ENCODE measurements at regions not wholly inside any gene's neighbourhood (a gene's known extent, or its start where the extent isn't known, plus 50 kb on each side); places are given as distances from the start of the nearest gene placed in this dataset.
"Not testable (repeated sequence)": the region's sequence is repeated elsewhere in the genome, so short reads cannot be mapped to it uniquely, and the experiment has no call there.

DNA sequence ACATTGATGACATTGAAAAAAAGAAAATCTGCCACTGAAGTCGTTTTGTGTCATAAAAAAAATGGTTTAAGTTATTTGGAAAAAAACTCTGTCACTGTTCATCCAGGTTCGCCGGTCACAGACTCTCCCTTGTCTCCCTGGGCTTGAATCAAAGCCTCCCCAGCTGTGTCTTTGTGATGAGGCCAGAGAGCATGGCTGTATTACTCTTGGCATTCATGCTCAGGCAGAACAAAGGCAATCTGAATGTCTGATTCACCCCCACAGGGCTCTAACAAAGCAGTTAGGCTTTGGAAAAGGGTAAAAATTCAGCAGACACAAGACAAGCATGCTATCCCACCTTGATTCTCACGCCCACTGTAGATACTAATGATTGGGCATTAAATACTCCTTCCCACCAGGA is 304.3 kb upstream of the PLD5 start:
- intact Hi-C loops (cut with DNase I), result no loop called here
- DNase-seq (ENCODE audit: low spot score), result no peak

DNA sequence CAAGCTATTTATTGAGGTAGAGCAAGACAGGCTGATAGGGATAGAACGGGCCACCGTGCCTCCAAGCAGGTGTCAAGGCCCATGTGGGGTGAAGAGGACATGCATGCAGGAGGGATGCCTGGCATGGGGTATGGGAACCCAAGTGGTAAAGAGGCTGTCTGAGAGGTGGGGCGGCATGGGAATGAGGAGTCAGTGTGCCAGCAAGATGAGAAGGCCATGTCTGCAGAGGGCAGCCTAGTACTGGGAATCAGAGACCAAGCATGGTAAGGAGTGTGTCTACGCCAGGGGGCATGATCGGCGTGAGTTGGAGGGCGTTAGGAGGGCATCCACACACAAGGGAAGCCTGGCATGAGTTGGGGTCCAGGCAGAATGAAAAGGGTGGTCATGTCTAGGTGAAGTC is 303.7 kb upstream of the PLD5 start:
- intact Hi-C loops (cut with DNase I), result no loop called here
- DNase-seq (ENCODE audit: low spot score), result no peak

DNA sequence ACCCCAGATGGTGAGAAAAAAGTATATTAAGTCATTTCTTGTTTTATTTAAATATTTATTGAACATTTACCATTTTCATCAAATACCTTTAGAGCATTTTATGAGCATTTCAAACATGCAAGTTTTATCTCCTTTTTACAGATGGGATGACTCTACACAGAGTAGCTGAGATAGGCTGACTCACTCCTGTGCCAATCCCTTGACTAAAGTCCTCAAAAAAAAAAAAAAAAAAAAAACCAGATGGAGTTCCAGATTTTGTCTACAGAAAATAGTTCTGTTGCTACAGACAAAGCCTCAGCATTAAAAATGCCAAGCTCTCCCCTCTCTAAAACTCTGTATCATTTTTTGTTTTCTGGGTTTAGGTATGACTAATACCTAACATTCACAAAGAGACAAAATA is 303.0 kb upstream of the PLD5 start:
- no peak for DNase-seq (ENCODE audit: low spot score)
- intact Hi-C loops (cut with DNase I), result no loop called here

DNA sequence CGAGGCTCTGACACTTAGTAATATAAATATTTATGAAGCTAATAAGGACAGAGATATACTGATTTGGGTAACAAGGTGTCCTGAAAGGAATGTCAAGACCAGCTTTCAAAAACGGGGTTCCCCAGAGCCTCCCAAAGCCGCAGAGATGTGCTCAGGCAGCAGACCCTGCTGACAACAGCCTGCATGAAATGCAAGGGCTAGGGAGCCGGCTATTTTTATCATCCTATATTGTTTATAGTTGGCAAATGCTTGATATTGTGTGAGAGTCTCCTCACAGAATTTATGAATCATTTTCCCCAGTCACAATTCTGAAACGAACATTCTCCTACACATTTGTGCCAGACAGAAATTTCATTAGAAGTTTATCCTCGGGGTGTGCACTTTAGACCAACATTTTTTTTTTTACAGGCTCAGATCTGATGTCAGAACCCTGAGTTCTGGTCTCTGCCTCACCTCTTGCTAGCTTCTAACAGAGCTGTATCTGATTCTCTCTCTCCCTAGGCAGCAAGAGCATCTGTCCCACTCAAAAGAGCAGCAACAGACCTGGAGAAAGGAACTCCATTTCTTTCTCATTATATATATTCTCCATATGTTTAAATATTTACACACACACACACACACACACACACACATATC is 302.3 kb upstream of the PLD5 start:
- DNase-seq (ENCODE audit: low spot score), result no peak
- intact Hi-C loops (cut with DNase I), result no loop called here

DNA sequence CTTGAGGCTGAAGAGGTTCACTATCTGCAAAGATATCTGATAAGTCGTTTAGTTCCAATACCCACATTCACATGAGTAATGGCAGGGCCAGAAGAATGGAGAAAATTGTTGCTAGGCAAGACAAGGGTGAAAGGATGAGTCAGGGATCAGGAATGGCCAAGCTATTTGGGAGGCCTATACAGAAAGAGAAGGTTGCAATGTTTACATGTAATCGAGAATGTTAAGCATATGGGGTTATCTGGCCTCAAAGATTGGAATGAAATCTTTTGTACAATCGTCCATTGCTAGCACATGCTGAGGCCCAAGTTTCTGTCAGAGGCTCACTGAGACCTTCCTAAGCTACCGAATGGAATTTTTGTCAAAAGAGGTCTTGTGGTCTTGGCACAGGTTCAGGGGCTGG is 299.9 kb upstream of the PLD5 start:
- intact Hi-C loops (cut with DNase I), result no loop called here
- DNase-seq (ENCODE audit: low spot score), result no peak

DNA sequence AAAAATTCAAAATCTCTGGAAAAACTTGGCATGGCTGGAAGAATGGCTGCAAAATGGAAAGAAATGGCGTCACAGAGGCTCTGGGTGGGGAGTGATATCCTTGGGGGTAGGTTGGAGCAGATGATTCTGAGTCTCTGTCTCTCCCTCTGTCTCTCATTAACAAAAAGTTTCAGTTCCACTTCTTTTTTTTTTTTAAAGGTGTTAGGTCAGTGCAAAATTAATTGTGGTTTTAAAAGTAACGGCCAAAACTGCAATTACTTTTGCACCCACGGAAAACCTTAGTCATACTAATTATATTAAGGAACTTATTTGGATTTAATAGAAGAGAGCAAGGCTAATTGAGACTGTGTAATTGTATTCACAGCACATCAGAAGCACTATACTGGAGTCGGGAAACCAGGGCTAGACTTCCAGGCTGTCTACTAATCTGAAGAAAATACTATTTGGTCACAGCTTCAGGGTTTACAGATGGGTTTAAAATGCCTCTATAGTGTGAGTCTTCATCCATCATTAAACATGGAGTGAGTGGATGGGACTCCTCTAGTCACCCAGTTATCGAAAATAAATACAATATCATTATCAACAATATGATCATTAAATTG is 289.1 kb upstream of the PLD5 start:
- intact Hi-C loops (cut with DNase I), result no loop called here
- DNase-seq (ENCODE audit: low spot score), result no peak

DNA sequence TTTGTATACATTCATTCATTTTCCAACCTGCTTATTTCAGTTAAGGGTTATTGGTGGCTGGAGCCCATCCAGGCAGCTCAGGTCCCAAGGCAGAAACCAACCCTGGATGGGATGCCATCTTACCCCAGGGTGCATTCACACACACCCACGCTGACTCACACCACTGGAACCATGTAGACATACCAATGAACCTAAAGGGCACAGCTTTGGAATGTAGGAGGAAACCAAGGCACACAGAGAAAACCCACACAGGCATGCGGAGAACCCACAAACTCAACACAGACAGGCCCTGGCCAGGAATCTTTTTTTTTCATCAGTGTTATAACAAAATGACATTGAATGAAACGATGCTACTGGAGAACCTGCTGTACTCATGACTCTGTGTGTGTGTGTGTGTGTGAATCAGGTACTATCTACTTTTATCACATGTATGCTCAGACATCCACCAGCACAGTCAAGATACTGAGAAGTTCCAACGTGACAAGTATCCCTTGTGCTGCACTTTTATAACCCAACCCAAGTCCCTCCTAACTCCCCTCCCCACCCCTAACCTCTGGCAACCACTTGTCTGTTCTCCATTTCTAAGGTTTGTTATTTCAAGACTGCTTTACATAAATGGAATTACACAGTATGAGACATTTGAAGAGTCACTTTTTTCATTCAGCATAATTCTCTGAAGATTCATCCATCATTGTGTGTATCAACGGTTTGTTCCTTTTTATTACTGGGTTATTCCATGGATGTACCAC is 286.8 kb upstream of the PLD5 start:
- DNase-seq (ENCODE audit: low spot score), result no peak
- intact Hi-C loops (cut with DNase I), result no loop called here

DNA sequence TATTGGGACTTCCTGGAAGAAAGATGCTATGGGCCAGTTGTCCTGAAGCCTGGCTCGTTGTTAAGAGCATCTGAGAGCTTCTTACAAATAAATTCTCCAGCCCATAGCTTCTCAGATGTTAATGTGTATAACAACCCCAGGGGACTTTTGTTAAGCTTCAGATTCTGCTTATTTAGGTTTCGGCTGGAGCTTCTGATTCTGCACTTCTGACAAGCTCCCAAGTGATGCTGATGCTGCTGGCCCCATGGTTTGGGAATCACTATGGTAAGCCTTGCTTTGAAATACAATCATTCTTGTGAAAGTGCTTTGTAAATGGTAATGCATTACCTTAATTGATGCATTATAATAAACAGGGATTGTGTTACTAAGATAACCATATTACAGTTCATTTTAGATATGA is 281.8 kb upstream of the PLD5 start:
- DNase-seq (ENCODE audit: low spot score), result no peak
- intact Hi-C loops (cut with DNase I), result no loop called here

DNA sequence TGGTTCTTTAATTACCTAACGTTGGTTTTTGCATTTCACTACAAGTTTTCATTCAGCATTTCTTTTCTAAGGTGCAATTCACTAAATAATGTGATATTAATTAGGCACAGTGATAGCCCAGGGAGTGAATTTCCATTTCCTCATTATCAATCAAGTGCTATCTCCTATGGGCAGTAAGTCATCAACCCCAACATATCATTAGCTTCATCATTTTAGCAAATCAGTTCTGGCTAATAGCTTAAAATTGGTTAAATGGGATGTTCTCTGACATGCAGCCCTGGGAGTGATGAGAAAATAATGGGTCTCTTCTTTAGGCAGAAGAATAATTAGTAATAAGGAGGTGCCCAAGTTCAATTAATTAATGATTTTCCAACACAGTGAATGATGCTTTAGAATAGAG is 280.9 kb upstream of the PLD5 start:
- intact Hi-C loops (cut with DNase I); DNase-seq (ENCODE audit: low spot score): not testable (repeated sequence)

DNA sequence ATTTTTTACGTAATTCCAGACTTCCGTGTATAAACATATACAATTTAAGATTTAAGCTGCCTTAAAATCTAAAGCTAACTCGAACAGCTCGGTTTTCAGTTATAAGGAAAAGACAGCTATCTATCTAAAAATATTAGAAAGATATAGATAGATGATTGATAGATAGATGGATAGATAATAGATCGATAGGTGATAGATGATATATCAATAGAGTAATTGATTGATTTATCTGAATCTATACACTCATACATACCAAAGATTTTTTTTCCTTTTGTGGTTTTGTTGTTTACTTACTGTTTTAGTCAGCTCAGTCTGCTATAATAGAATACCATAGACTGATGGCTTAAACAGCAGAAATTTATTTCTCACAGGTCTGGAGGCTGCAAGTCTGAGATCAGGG is 278.5 kb upstream of the PLD5 start:
- intact Hi-C loops (cut with DNase I), result no loop called here
- DNase-seq (ENCODE audit: low spot score), result no peak

DNA sequence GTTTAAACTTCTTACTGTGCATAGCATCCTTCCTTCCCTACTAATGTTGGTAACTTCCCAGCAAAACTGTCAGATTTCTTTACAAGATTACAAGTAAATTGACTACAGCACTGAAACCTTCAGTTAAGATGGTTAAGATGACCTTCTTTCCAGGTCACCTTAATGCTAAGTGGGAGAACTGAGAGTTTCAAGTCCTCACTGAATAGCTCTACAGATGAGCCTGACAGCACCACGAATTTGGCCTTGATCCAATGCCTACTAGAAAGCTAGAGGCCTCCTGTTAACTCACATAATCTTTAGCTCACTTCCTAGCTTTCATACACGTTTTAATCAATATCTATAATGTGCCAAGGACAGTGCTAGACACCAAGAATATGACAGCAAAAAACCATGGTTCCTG is 276.0 kb upstream of the PLD5 start:
- intact Hi-C loops (cut with DNase I), result no loop called here
- DNase-seq (ENCODE audit: low spot score), result no peak

DNA sequence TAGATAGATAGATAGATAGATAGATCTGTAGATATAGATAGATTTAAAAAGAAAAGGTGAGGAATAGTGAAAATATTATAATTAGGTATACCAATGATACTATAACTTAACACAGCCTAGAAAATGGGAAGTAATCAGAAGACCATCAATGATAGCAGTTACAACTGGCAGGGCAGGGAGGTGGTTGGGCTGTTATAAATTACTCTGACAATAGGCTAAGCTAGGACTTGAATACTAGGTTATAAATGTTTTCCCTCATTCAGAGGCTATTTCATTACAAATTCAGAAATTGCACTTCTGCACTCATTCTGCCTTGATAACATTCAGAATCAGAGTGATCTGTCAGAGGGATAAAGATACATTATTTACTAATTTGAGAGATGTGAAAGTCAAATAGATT is 273.4 kb upstream of the PLD5 start:
- DNase-seq (ENCODE audit: low spot score), result no peak
- intact Hi-C loops (cut with DNase I), result no loop called here

DNA sequence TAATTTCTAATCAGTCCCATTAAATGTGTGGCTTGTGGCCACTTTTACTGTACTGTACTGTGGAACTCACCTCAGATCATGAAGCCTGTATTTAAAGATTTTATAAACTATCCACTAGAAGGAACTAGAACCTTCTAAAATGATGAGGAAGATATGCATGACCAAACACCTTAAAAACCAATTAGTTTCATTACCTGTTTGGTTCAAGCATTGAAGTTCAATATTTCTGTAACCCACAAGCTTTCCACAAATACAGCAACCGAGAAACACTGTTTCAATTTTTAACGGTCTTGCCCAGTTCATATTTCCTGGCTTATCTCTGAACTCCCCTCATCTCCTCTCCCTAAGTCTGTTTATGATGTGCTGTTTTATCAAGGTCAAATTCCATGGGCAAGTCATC is 264.3 kb upstream of the PLD5 start:
- intact Hi-C loops (cut with DNase I), result no loop called here
- no peak for DNase-seq (ENCODE audit: low spot score)

DNA sequence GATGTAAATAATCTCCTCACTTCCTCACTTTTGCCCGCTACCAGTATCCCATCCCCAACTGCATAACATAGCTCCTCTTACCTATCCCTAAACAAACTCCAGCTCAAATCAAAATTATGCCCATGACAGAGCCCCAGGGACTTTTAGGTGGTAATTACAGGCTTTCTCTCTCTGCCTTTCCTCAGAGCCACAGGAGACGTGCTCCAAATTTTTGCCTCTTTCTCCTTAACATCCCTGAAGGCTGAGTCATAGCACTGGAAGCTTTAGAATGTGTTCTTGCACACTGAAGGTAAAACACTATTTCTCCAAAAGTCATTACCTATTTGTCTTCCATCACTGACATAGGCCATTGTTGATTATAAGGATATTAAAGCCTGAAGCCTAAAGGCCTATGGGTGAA is 263.5 kb upstream of the PLD5 start:
- no peak for DNase-seq (ENCODE audit: low spot score)
- intact Hi-C loops (cut with DNase I), result no loop called here

DNA sequence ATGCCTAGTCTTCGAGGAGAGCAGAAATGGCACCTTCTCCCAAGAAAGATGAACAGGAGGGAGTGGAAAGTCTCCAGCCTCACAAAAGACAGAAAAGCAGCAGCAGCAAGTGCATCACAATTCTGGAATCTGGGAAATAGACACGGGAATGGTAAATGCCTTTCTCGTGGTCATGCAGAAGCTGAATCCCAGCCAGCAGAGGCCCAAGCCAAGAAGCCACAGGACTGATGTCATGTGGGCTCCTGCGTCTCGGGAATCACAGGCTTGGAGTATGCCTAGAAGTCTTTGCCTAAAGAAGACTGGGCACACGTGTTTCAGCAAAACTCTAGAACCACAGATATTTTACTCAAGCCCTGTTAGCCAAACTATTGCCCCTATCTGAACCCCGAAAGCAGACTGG is 260.3 kb upstream of the PLD5 start:
- intact Hi-C loops (cut with DNase I), result no loop called here
- no peak for DNase-seq (ENCODE audit: low spot score)

DNA sequence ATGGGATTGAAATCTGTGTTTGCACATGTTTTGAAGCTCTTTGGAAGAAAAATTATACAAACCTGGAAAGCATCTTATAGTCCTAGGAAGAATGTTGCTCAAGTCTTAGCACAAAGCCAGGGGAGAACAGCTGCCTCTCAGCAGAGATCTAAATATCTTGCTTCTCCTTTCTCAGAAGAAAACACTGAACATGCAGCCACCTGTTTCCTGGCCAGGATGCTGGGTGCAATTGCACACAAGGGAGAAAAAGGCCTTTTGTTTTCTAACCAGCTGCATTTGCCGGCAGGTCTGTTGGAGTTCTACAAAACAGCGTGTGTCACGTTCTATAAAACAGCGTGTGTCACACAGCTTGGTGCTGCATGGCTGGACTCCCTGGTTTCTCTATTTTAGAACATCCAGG is 259.6 kb upstream of the PLD5 start:
- DNase-seq (ENCODE audit: low spot score), result no peak
- intact Hi-C loops (cut with DNase I), result no loop called here

DNA sequence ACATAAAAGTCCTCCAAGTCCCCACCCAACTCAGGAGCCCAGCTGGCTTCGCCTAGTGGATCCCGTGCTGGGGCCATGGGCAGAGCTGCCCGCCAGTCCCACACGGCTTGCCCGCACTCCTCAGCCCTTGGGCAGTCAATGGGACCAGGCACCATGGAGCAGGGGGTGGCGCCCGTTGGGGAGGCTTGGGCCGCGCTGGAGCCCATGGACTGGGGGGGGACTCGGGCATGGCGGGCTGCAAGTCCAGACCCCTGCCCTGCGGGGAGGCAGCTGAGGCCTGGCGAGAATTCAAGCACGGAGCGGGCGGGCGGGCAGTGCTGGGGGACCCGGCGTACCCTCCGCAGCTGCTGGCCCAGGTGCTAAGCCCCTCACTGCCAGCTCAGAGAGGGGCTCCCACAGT is 249.8 kb upstream of the PLD5 start:
- no peak for DNase-seq (ENCODE audit: low spot score)
- intact Hi-C loops (cut with DNase I), result no loop called here

DNA sequence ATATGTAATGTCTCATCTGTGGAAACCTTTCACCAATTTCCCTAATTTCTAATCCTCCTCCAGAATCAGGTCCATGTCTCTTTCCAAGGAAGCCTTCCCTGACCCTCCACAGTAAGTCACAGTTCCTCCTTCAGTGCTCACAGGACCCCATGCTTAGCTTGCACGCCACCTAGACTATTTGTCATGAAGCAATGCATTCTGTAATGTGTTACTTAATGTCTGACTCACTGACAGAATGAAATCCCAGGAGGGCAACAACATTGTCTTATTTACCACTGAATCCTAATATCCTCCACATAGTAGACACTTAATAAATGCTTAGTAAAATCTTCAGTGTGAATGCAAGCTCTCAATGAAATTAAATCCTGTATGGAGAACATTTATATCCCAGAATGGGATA is 245.9 kb upstream of the PLD5 start:
- intact Hi-C loops (cut with DNase I), result no loop called here
- DNase-seq (ENCODE audit: low spot score), result no peak

DNA sequence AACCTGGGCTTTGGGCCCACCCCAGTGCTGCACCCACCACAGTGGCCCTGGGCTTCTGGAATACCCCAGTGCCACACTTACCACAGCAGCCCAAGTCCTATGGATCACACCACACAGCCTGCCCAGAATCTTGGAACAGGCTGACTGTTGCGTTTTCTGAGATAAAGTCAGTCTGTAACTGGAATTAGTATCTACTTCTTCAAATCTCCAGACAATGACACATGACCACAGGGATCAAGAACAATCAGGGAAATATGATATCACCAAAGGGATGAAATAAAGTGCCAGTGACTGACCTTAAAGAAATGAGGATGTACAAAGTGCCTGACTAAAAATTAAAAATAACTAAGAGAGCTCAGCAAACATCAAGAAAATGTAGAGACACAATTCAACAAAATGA is 239.7 kb upstream of the PLD5 start:
- intact Hi-C loops (cut with DNase I), result no loop called here
- no peak for DNase-seq (ENCODE audit: low spot score)

DNA sequence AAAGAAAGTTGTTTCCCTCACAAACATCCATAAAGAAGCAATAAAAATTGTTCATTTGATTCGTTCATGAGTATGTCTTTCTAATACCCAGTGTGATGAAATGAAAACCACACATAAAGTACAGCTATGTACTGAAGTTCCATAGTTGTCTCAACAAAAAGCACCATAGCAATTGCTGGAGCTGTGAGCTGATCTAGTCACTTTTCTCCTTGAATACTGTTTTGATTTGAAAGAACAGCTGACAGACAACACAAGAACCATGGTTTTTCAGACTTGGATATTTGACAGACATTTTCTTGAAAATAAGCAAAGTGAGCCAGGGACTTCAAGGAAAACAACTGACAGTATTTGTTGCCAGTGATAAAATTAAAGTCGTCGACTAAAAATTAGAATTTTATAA is 237.1 kb upstream of the PLD5 start:
- intact Hi-C loops (cut with DNase I), result no loop called here
- no peak for DNase-seq (ENCODE audit: low spot score)

DNA sequence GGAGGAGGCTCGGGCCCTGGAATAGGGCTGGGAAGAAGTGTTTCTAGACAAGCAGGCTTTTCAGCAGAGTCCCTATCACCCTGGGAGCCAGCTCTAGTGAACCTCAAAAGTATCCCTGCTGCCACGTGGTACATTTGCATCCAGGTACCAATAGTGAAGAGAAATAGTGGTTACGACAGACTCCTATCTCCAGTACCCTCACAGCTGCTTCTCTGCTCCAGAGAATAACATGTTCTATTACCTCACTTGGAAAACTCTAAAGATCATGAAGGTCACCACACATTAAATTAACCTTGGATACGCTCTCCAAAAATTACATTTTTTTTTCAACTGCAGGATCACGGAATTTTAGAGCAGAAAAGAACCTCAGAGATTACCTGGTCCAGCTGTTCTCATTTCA is 230.4 kb upstream of the PLD5 start:
- no peak for DNase-seq (ENCODE audit: low spot score)
- intact Hi-C loops (cut with DNase I), result no loop called here

Data from posterior vena cava (tissue), 2 donors.